HG03280 (cell line): ENCODE measurements at regions not wholly inside any gene's neighbourhood (a gene's known extent, or its start where the extent isn't known, plus 50 kb on each side); places are given as distances from the start of the nearest gene placed in this dataset.

ENCODE experiments used
- ATAC-seq: cut with Tn5 transposase; IDR thresholded peaks from one replicate; pipeline ENCODE4 v1.9.1; 2021; ENCODE audit warnings: mild to moderate bottlenecking, moderate library complexity; ENCODE audit not compliant: unreplicated experiment

GRCh38 chr3:104642827-104643226 is 723.9 kb upstream of the ALCAM start:
- ATAC-seq = no peak

DNA sequence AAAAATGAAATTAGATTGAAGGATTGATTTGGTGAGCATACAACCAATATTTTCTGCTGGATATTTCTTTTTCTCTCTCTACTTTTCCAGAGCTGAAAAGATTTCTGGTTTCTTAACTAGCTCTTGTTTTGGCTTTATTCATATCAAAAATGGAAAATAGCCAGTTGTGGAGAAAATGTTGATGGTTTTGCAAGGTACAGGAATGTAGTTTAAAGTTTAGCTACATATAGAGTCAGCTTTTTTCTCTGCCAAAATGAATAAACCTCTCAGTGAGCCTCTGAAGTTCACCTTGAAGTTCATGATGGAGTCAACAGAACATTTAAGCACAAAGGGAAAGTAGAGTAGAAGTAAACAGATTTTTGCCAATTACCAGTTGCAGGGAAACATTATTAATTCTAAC is 720.5 kb upstream of the ALCAM start:
- ATAC-seq = no peak

DNA sequence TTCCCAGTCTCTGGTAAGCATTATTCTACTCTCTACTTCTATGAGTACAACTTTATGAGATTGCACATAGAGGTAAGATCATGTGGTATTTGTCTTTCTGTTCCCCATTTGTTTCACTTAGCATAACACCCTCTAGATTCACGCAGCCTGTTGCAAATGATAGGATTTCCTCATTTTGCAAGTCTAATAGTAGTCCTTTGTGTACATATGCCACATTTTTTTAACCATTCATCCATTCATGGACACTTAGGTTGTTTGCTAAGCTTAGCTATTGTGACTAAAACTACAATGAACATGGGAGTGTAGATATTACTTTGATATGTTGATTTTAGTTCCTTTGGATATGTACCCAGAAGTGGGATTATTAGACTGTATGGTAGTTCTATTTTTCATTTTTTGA is 717.9 kb upstream of the ALCAM start:
- no peak for ATAC-seq

- no peak for ATAC-seq
These were observed 697.6 kb upstream of the ALCAM start for GRCh38 chr3:104669083-104669482.

- no peak for ATAC-seq
These were observed 694.4 kb upstream of the ALCAM start for GRCh38 chr3:104672331-104672730.

- no peak for ATAC-seq
These were observed 692.7 kb upstream of the ALCAM start for GRCh38 chr3:104673981-104674380.

DNA sequence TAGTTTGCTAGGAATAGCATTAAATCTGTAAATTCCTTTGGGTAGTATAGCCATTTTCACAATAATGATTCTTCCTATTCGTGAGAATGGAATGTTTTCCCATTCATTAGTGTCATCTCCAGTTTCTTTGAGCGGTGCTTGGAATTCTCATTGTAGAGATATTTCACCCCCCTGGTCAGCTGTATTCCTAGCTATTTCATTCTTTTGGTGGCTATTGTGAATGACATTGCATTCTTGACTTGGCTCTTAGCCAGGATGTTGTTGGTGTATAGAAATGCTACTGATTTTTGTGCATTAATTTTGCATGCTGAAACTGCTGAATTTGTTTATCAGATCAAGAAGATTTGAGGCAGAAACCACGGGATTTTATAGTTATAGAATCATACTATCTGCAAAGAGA is 690.5 kb upstream of the ALCAM start:
- ATAC-seq = no peak

- no peak for ATAC-seq
These were observed 688.8 kb upstream of the ALCAM start for GRCh38 chr3:104677932-104678331.

GRCh38 chr3:104685492-104685891 is 681.2 kb upstream of the ALCAM start:
- no peak for ATAC-seq

GRCh38 chr3:104687362-104687761 is 679.3 kb upstream of the ALCAM start:
- no peak for ATAC-seq

DNA sequence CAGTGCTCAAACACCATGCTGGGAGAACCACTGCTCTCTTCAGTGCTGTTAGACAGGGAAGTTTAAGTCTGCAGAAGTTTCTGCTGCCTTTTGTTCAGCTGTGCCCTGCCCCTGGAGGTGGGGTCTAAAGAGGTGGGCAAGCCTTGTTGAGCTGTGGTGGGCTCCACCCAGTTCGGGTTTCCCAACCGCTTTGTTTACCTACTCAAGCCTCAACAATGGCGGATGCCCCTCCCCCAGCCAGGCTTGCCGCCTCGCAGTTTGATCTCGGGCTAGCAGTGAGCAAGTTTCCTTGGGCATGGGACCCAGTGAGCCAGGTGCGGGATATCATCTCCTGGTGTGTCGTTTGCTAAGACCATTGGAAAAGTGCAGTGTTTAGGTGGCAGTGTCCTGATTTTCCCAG is 670.2 kb upstream of the ALCAM start:
- ATAC-seq = no peak

DNA sequence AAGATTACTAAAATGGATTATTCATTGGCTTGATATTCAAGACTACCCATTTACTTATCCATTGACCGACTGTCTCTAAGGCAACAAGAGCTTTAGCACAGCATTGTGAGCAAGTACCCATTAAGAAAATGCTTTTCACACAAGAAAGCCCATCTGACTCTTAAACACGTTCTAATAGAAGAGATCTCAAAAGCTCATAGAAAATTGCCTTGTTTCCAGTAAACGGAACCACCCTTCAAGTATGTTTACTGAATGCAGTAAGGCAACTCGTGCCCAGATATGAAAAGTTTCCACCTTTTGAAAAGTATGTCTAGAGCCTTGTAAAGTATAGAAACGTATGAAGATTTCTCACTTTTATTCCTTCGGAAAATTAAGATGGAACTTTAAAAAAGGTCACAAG is 655.3 kb upstream of the ALCAM start:
- no peak for ATAC-seq

- no peak for ATAC-seq
These were observed 650.7 kb upstream of the ALCAM start for GRCh38 chr3:104715972-104716371.

GRCh38 chr3:104717828-104718196 is 648.9 kb upstream of the ALCAM start:
- ATAC-seq = peak; percentile 13

DNA sequence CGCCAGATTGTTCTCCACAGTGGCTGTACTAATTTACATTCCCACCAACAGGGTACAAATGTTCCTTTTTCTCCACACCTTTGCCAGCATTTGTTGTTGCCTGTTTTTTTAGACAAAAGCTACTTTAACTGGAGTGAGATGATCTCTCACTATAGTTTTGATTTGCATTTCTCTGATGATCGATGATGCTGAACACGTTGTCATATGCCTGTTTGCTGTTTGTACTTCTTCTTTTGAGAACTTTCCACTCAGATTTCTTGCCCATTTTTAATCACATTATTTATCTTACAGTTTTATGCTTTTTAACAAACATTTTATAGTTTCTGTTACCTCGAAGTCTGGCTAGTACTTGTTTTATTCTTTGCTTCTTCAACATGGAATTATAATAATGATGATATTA is 643.7 kb upstream of the ALCAM start:
- ATAC-seq = no peak

DNA sequence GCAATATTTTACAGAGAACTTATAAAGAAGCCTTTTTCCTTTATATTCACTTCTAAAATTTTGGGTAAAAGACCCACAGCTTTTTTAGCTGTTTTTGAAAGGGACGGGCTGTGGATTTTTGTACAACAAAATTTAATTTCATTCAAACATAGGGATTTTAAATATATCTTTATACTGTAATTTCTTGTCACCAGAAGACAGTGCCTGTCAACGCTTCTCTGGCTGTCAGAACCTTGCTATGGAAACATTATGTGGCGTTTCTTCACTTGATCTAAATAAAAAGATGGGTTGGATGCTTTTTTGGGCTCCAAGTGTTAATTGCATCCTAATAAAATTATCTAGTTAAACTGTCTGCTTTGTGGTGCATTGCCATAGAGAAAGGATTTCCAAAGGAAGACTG is 635.6 kb upstream of the ALCAM start:
- no peak for ATAC-seq

DNA sequence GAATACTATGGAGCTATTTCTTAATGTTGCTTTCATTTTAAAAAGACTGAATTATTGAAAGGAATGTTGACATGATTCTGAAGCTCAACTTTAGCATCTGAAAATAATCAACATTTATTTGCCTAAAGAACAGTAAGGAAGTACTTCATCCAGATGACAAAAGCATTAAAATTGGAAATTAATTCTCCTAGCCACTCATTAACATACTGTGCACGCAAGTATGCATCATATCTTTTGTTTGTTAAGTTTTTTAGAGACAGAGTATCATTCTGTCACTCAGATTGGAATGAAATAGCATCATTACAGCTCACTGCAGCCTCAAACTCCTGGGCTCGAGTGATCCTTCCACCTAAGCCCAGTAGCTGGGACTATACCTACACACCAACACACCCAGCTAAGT is 632.1 kb upstream of the ALCAM start:
- ATAC-seq = no peak

GRCh38 chr3:104735691-104736090 is 631.0 kb upstream of the ALCAM start:
- no peak for ATAC-seq

DNA sequence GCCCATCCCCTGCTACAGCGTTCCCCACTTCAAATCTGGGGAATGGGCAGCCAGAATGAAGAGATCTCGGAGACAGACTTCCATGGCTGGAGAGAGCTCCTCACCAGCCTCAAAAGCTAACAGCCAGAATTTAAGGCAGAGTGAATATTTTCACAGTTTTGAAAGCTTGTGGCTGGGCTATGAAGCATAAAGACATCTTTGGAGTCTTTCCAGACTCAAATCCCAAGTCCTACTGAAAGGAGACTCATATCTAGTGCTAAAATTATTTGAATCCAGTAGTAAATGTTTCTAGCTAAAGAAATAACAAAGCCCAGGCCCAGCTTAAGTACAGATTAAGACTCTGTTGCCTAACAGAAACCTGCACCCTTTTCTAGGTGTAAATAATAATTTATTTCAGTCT is 628.4 kb upstream of the ALCAM start:
- no peak for ATAC-seq

DNA sequence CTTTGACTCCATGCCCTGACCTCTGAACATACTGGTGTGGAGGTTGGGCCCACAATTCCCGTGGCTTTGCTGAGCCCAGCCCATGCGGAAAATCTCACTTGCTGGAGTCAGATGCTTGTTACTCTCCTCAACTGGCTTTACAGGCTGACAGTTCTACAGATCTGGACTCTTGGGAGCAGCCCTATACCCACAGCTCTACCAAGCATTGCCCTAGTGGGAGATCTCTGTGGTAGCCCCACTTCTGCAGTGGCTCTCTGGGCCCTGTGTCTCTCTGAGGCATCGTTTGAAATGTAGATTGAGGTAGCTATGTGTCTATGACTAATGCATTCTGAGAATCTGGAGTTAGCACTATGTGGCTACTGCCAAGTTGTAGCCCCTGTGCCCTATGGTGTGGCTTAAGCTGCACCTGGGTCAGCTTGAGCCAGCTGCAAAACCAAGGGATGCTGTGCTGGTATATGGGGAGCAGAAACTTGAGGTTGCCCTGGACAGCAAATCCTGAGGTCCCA is 625.8 kb upstream of the ALCAM start:
- no peak for ATAC-seq

DNA sequence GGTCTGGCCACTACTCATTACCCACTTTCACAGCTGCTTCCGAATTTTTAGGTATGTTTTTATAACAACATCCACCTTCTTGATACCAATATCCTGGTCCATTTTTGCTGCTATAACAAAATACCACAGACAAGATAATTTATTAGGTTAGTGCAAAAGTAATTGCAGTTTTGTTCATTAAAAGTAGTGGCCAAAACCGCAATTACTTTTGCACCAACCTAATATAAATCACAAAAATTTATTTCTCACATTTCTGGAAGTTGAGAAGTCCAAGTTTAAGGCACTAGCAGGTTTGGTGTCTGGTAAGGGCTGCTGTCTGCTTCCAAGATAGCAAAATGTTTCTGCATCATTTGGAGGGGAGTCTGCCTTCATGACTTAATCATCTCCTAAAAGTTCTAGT is 624.7 kb upstream of the ALCAM start:
- ATAC-seq = no peak

GRCh38 chr3:104745313-104745712 is 621.4 kb upstream of the ALCAM start:
- ATAC-seq = no peak

DNA sequence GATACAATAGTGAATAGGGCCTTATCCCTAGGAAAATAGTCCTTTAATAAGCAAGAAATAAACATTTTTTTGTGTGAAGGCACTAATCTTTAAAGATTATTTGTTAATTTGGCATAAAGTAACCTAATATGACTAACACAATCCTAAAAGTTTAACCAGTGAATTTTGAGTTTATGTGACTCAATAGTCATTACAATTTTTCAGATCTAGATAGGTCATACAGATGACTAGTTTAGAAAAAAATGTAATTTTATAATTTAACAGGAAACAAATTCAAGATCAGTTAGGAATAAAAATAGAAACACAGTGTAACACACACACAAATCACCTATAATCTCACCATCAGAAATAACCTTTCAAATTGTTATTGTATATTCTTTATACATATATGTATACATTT is 620.7 kb upstream of the ALCAM start:
- no peak for ATAC-seq

DNA sequence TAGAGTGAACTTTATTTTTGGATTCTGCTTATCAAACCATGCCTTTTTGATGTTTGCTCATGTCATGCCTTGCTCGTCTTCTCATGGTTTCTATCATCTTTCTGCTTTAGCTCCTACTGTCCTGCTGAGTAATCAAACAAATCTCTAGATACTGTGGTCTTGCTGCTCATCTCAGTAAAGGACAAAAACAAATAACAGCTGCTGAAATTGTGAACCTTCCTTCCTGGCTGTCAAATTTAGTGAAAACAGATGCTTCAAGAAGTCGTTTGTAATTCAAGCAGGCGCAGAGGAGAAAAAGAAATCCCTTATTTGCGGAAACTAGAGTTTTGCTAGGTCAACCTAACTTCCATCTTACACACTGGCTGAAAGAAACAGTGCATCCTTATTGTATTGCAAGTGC is 616.1 kb upstream of the ALCAM start:
- no peak for ATAC-seq
